ENCODE measurements at regions not wholly inside any gene's neighbourhood (a gene's known extent, or its start where the extent isn't known, plus 50 kb on each side); places are given as distances from the start of the nearest gene placed in this dataset.

DNA sequence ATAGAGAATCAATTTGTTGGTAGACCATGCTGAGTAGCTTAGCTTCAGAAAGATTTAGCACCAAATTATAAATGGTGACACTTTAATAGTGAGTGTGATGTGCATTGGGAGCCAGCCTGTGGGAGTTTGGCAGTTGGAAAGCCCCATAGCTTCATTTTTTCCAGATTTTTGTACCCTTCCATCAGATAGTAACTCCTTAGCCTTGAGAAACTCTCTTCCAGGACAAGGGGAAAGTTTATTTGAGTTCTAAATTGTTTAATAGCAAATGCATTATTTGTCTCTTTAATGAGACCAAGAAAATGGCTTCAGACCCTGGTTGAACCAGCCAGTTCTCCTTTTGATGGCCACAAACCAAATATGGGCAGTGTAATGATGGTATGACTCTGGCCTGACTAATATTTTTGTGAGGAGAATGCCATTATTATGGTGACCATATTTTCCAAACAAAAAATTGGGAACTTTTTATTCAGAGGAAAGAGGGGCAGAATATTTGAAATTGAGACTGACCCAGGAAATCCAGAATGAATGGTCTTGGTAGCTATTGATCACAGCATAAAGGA lies 49.8 kb downstream of the PLCE1 start:
- no peak for DNase-seq
- intact Hi-C loops (cut with DNase I) = no loop called here

DNA sequence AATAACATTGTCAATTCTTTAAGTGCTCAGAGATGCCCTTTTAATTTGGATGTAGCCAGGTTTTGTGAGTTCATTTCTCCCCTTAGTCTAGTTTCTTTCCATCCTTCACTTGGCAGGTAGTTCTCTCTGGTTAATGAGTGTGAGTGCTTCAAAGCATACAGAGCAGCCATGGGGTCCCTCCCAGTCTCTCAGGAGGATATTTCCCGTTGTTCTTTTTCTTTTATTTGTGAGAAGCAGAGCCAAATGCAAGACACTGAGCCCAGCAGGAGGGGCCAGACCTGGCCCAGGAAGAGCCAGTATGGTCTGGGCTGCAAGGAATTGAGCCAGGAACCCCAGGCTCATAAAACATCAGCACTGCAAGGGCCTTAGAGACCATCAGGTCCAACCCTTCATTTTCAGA lies 52.4 kb downstream of the PLCE1 start:
- DNase-seq = no peak
- intact Hi-C loops (cut with DNase I) = no loop called here

DNA sequence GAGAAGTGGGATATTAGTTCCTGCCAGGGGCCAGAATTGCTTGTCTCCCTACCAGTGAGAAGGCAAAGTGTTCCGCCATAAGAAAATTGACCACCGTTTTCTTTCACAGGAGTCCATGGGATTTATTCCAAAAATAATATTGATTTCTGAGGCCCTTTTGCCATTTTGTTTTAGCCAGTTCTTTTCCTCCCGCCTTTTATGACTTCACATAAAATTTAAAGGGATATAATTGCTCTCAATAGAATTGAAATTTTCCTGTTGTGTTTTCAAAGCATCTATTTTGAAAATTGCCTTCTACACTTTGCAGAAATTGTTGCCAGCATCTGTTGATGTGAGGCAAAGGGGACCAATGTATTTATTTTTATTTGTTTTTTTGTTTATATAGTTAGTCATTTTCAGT lies 53.6 kb downstream of the PLCE1 start:
- DNase-seq = no peak
- intact Hi-C loops (cut with DNase I) = no loop called here

DNA sequence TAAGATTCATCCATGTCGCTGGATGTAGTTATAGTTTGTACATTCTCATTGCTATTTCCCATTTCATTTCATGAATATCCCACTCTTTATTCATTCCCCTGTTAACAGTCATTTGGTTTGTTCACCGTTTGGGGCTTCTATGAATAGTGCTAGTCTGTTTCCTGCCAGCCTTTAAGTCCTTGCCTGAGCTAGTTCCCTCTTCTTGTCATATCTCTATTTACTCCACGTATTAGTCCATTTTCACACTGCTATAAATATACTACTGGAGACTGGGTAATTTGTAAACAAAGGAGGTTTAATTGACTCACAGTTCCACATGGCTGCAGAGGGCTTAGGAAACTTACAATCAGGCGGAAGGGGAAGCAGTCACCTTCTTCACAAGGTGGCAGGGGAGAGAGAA lies 56.2 kb downstream of the PLCE1 start:
- no peak for DNase-seq
- intact Hi-C loops (cut with DNase I) = no loop called here

DNA sequence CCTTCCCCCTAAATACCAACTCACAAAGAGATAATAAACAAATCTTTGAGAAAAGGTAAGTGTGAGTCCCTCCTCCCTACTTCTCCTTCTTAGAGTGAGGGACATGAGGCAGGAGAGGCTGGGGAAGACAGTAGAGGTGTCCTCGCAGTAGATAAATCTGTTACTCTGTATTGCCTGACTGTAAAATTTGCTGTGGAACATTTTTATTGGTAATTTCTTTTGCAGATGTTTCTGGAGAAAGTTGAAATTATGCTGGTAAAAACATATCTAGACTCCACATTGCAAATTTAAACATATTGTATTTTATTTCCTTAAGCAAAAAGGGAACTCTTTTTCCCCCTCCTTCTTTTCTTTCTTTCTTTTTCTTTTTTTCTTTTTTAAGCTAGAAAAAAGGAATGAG lies 58.5 kb downstream of the PLCE1 start:
- no peak for DNase-seq
- intact Hi-C loops (cut with DNase I) = no loop called here

DNA sequence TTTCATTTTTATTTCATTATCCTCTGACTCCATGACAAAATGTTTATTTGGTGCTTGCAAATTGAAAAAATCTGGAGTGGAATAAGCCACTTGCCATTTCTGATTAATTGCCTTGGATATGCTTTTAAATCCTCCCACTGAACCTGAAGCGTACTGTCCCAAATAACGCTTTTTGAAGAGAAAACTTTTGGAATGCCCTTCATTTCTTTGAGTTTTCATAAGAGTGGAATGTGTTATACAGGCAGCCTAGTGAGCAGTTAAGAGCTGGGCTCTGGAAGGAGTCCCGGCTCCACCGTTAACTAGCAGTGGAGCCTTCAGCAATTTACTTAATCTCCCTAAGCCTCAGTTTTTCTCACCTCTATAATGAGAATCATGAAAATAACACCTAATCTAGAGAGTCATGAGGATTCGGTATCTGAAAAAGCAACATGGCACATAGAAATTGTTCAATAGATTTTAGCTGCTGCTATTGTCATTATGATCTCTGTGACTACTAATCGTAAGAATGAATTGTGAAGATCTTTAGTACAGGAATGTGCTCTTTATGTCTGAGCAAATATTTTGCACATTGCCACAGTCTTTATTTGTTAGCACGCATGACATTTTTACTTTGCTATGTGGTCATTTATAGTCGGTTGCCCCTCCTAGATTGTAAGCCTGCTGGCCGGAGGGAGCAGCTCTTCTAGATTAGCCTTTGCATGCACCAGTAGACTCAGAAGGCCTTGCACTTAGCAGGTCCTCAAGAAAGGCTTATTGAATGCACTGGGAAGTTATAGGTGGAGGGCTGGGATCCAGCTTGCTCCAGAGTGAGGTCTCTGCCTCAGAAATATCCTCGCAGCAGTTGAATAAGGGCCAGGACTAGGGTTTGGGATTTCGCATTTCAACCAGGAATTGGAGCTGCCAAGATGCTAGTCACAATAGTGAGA lies 59.4 kb downstream of the PLCE1 start:
- no peak for DNase-seq
- intact Hi-C loops (cut with DNase I) = no loop called here

DNA sequence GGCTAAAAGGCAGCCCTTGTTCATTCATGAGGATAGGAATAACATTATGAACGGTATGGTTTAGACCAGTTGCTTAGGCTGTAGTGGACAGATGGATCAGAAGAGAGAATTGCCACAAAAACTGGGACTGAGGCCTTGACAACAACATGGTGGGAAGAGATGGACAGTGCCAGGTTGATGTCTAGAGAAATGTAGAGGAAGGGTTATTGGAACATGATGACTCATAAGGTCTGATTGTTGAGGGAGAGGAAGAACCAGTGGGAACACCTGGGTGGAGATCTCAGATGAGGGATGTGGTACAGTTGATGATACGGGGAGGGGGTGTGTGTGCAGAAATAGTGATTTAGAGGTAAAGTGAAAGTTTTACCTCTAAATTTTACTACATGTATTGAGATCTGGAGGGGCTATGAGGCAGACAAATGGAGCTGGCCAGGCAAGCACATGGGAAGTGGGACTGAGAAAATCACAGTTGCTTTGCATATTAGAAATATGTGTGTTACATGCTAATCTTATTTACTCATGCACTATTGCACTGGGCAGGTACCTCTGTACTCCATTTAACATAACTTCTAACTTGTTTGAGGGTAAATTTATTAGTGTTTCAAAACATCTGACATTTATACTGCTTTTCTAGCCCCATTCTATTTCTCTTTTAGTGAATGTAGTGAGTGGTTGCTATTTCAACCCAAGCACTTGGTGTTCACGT lies 65.6 kb downstream of the PLCE1 start:
- no peak for DNase-seq
- intact Hi-C loops (cut with DNase I) = no loop called here

DNA sequence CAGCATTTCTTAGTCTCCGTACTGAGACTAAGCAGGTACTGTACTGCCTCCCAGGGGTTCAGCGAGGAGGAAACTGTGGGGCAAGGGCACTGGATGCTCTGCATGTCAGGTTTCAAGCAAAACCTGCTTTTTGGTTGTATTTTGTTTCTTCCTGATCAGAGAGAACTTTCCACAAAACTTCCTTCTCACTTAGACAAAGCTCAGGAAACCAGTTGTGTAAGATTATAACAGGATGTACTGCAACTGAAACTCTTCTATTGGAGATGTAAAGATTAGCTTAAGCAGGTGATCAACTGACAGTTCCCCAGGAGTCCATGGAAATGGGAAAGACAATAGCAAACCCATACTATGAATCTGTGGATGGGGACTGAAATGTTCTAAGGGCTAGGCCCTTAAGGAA lies 67.3 kb downstream of the PLCE1 start:
- DNase-seq = no peak
- intact Hi-C loops (cut with DNase I) = no loop called here

DNA sequence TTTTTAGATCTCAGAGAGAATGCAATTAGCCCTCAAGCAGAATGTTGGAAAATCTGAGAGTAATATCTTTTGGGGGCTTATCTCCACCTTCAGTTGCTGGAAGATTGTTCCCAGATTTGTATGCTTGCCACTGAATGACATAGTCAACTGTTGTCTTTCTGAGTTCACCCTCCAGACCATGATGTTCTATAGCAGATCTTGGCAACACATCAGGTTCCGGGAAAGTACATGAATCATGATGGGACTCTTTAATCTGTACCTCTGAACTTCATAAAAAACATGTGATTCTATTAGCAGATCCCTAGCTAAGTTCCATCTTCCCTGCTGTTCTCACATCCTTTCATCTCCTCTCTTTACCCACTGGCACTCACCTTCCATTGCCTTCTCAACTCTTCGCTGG lies 68.9 kb downstream of the PLCE1 start:
- intact Hi-C loops (cut with DNase I) = no loop called here
- no peak for DNase-seq

DNA sequence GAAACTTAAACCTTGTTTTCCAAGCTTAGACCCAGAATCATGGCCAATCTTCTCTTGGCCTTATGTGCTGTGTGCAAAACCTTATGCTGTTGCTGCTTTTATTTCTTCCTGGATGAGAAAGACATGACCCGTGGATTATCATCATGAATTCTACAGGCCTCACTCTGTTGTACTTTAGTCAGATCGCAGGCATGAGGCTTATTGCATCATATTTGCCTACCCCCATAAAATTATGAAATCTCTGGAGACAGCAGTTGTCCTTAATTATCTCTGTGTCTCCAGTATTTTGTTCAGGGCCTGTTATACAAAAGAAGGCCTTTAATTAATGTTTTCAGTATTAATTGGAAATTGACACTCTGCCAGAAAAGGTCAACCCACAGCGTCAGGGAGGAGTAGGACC lies 71.6 kb downstream of the PLCE1 start:
- DNase-seq = no peak
- intact Hi-C loops (cut with DNase I) = no loop called here

DNA sequence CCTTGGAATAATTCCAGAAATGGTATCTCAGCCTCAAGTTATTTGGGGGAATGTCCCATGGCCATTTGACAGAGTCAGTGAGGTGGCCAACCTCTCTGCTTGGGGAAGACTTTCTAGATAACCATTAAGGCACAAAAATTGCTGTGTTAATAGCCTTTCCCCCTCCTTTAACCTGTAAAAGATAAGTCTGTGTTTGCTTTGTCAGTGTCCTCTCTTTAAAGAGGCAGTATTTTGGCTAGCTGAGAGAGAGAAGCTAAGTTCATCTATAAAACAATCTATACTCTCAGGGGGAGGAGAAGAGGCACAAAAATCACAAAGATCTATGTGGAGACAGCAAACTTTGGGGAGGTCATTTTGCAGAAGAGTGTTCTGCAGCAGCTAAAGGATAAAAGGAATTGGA lies 72.1 kb downstream of the PLCE1 start:
- DNase-seq = no peak
- intact Hi-C loops (cut with DNase I) = no loop called here

DNA sequence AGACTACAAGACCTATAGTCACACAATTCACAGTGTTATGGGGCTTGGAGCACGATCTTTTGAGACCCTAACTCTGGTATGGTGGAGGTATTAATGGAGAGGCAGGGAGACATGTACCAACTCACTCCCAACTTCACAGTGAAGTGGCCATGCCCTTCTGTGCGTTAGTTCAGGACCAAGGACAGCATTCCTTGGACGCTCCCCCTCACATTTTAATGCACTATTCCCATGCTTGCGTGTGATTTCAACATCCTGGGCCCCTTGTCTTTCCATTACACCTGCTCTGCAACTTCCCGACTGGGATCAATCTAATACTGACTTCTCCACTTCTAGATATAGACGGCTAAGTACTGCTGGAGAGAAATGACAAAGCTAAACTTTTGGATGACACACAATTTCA lies 72.7 kb downstream of the PLCE1 start:
- DNase-seq = no peak
- intact Hi-C loops (cut with DNase I) = no loop called here

DNA sequence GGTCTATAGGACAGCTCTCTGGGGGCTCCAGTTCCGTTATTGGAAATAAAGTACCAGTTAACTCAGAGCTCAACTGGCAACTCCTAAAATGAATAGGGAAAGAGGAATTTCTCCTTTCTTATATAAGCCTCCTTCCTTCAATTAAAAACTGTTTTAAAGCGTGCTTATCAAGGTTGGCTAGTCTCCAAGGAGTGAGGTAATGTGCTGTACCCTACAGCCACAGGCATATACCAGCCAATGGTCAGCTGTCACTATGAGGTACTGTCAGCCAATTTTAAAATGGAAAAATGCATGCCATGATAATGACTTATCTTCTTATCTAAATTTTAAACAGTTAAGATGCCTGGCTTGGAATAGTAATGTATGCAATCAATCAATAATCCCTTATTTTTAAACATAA lies 76.2 kb downstream of the PLCE1 start:
- DNase-seq = no peak
- intact Hi-C loops (cut with DNase I) = no loop called here

DNA sequence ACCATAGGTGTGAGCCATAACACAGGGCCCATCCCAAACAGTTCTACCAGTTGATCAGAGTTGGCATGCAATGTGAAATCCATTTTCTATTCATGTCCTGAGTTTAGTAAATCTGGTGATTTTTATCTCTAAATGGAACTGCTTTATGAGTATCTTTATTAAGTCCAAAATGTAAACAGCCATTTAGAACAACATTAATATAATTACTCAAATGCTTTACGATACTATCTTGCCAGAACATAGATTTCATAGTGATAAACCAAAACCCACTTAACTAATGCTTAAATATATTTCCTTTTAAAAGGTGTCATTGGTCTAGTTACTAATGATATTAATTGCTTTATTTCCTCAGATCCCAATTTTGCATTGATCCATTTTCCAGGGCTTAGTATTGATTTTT lies 80.7 kb downstream of the PLCE1 start:
- no peak for DNase-seq
- intact Hi-C loops (cut with DNase I) = no loop called here

DNA sequence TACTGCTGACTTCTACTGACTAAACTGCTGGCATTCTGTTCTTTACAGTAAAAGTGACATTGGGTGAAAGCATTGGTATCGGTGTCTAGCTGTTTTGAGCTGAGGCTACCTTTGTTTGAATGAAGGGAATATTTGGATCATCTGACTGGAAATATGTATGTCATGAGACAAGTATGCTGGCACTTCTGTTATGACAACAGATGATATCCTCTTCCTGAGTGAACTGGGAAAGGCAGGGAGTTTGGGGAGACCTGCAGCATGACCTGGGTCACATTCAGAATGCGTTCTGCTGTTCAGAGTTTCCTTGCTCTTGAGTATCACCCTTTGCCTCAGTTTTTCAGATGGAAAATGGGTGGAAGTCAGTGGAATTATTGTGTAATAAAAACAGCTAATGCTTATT lies 81.8 kb downstream of the PLCE1 start:
- DNase-seq = no peak
- intact Hi-C loops (cut with DNase I) = no loop called here

DNA sequence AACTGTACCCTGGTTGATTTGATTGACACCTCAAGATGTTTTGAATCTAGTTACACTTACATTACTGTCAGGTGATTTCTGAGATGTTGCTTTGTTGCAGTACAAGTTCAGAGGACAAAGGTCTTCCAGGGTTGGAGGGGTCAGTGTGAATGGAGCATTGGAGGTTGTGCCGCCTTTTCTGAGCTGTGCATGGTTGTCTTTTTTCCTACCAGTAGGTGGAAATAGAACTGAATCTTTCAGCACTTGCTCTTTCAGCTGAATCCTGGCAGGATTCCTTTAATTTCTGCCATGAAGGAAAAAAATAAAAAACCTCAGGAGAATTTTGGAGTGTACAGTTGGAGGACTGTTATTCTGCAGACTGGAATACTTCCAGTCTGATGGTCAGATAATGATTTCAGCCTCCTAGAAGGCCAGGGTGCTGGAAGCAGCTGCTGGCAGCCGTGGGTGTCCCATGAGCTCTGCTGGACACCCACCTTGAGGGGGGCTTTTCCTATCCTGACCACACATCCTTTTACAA lies 82.7 kb downstream of the PLCE1 start:
- no peak for DNase-seq
- intact Hi-C loops (cut with DNase I) = loop anchor here (2.0 kb wide), 1 partner anchor 244 kb away; no protein-coding TSS in a partner anchor

DNA sequence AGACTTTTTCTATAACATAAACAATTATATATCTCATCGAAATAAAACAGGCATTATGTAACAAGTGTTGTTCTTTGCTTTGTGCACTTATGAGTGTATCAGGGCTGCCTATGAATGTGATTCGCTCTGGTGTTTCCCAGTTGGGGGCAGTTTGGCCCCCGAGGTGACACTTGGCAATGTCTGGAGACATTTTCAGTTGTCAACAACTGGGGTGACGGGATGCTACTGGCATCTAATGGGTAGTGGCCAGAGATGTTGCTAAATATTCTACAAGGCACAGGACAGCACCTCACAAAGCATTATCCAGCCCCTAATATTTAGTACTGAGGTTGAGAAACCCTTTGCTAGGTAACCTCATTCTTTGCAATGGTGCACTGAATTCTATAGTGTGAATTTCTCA lies 83.3 kb downstream of the PLCE1 start:
- DNase-seq = no peak
- intact Hi-C loops (cut with DNase I) = loop anchor here (2.0 kb wide), 1 partner anchor 244 kb away; no protein-coding TSS in a partner anchor

DNA sequence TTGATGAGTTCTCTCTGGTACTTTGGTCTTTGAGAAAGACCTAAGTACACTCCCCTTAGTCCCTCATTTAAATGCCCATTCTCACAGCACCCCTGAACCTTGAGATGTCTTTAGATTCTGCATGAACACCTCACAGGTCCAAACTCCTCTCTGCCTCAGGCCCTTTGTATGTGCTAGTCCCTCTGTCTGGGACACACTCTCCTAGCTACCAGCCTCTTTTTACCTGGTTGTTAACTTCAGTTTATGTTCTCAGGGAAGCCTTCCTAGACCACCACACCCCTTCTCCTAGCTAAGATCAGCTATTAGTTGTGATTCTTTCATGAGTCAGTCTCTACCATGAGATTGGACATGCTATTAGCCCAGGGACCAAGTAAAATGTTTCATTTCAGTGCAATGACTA lies 86.4 kb downstream of the PLCE1 start:
- intact Hi-C loops (cut with DNase I) = no loop called here
- DNase-seq = no peak

DNA sequence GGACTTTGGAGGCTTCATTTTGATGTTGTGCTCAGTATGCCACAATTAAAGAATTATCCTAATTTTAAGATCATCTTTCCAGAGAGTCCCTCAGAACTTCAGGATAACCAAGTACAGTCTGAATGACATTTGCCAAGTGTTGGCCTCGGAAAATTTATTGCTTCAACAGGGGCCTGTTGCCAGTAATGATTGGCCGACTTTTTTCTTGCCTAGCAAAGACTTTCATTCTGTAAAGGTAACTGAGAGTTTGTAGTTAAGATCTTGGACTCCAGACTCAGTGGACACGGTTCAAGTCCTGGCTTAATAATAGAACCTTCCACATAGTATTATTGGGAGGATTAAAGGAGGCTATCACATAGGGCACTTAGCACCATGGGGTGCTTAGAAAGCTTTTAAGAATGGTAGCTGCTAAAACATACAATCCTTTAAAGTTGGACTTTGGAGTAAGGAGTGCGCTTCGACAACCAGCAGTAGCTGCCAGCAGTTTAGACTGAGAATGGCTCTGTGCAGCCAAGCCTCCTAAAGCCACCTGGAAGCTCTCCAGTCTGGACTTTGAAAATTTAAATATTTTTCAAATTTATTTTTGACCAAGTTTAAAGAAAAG lies 90.0 kb downstream of the PLCE1 start:
- intact Hi-C loops (cut with DNase I) = no loop called here
- DNase-seq = no peak

DNA sequence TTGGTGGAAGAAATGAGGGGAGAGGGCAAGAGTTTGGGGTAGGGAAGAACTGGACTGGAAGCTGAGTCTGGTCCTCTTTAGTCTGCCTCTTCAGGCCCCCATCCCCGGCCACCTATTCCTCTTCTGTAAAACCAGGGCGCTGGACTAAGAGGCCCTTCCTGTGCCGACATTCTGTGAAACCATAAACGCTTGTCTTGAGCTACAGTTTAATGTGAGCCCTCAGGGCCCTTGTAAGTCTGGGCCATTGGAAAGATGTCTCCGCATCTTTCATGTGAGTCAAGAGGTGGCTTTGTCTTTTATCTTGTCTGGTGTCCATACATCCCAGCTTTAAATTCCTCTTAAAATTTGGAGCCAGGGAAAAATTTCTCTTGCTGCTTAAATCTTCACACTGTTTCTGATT lies 90.6 kb downstream of the PLCE1 start:
- intact Hi-C loops (cut with DNase I) = no loop called here
- DNase-seq = no peak

DNA sequence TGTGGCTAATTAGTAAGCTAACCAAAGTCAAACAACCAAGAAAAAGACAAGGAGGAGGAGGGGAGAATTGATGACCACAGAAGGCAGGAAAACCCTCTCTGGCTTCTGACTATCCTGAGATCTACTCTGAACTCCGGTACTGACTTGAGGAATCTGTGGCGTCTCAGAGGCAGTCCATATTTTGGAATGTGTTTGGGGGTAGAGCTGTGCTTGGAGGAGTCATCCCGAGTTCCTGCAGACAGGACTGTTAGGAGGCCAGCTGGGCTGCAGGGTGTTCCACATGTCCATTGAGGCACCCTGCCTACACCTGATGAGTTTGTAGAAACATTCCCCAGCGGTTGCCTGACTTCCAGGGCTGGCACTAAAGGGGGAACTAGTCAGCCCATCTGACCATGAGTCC lies 91.6 kb downstream of the PLCE1 start:
- DNase-seq = no peak
- intact Hi-C loops (cut with DNase I) = no loop called here

Data from posterior cingulate gyrus (tissue), 11 donors.